ENCODE measurements at regions not wholly inside any gene's neighbourhood (a gene's known extent, or its start where the extent isn't known, plus 50 kb on each side); places are given as distances from the start of the nearest gene placed in this dataset.

DNA sequence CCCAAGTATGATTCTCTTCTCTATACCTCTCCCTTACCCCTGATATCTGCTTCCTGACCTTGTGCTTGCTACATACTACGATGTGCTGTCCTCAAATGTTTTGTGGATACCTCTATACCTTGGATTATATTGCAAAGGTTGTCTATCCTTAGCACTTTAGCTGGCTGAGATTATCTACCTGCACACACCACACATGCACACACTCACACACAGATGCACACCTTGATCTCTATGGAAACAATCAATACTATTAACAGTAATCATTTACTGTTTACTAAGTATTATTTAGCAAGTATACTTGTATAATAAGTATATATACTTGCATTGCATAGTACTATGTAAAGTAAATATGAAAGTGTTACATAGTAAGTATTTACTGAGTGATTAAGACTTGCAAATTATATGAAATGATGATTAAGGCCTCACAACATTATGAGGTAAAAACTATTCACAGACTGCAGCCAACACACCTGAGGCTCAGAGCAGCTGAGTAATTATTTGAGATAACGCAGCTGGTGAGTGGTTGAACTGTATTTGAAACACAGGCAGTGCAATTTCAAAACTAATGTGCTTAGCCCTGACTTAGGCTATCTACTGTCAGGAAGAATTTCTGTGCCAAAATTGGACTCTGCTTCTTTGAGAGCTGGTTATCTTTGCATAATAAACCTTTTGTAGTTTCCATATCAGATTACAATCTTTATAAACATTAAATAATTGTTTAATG is 699.9 kb downstream of the FRK start (continued):
- TF ChIP-seq CREB1 (IDR thresholded peaks at IDR 0.05): no peak
- no peak for TF ChIP-seq KDM4A (IDR thresholded peaks at IDR 0.05; ENCODE audit: low read depth, low read length, severe bottlenecking)
- TF ChIP-seq CTBP2 (IDR thresholded peaks at IDR 0.05; ENCODE audit: borderline replicate concordance, insufficient read depth, insufficient read length, low read length): no peak
- no peak for TF ChIP-seq CEBPB (IDR thresholded peaks at IDR 0.05; ENCODE audit: low read depth, low read length)
- no peak for TF ChIP-seq EP300 (IDR thresholded peaks at IDR 0.05; ENCODE audit: borderline replicate concordance in 1 of 2, low read depth in 2 of 2, low read length in 2 of 2)
